ENCODE measurements at regions not wholly inside any gene's neighbourhood (a gene's known extent, or its start where the extent isn't known, plus 50 kb on each side); places are given as distances from the start of the nearest gene placed in this dataset.
"Not testable (repeated sequence)": the region's sequence is repeated elsewhere in the genome, so short reads cannot be mapped to it uniquely, and the experiment has no call there.

GRCh38 chr7:16265863-16266458 lies 155.4 kb downstream of the CRPPA start:
- no peak for DNase-seq (ENCODE audit: low read depth)

- DNase-seq (ENCODE audit: low read depth) = no peak
Measured at GRCh38 chr7:16264823-16265804, 156.2 kb downstream of the CRPPA start.

GRCh38 chr7:16264036-16264819 lies 157.1 kb downstream of the CRPPA start:
- DNase-seq (ENCODE audit: low read depth) = no peak

- not testable (repeated sequence) for DNase-seq (ENCODE audit: low read depth)
Measured at GRCh38 chr7:16263377-16263776, 158.0 kb downstream of the CRPPA start.

GRCh38 chr7:16261654-16262053 lies 159.7 kb downstream of the CRPPA start:
- DNase-seq (ENCODE audit: low read depth) = no peak

GRCh38 chr7:16261100-16261499 lies 160.2 kb downstream of the CRPPA start:
- DNase-seq (ENCODE audit: low read depth) = no peak

GRCh38 chr7:16260236-16260728 lies 161.1 kb downstream of the CRPPA start:
- DNase-seq (ENCODE audit: low read depth) = no peak

- not testable (repeated sequence) for DNase-seq (ENCODE audit: low read depth)
Measured at GRCh38 chr7:16256419-16256818, 164.9 kb downstream of the CRPPA start.

GRCh38 chr7:16255952-16256351 lies 165.4 kb downstream of the CRPPA start:
- DNase-seq (ENCODE audit: low read depth) = not testable (repeated sequence)

- DNase-seq (ENCODE audit: low read depth) = not testable (repeated sequence)
Measured at GRCh38 chr7:16250655-16251054, 170.7 kb downstream of the CRPPA start.

- DNase-seq (ENCODE audit: low read depth) = not testable (repeated sequence)
Measured at GRCh38 chr7:16249204-16249603, 172.1 kb downstream of the CRPPA start.

- not testable (repeated sequence) for DNase-seq (ENCODE audit: low read depth)
Measured at GRCh38 chr7:16248556-16248955, 172.8 kb downstream of the CRPPA start.

- DNase-seq (ENCODE audit: low read depth) = no peak
Measured at GRCh38 chr7:16244469-16244868, 176.9 kb downstream of the CRPPA start.

- DNase-seq (ENCODE audit: low read depth) = no peak
Measured at GRCh38 chr7:16242920-16243319, 178.4 kb downstream of the CRPPA start.

GRCh38 chr7:16241017-16241416 lies 180.3 kb downstream of the CRPPA start:
- no peak for DNase-seq (ENCODE audit: low read depth)

- no peak for DNase-seq (ENCODE audit: low read depth)
Measured at GRCh38 chr7:16236381-16236780, 185.0 kb downstream of the CRPPA start.

GRCh38 chr7:16235147-16236114 lies 185.9 kb downstream of the CRPPA start:
- no peak for DNase-seq (ENCODE audit: low read depth)

GRCh38 chr7:16234493-16235146 lies 186.7 kb downstream of the CRPPA start:
- DNase-seq (ENCODE audit: low read depth) = no peak

- DNase-seq (ENCODE audit: low read depth) = no peak
Measured at GRCh38 chr7:16233517-16233916, 187.8 kb downstream of the CRPPA start.

- no peak for DNase-seq (ENCODE audit: low read depth)
Measured at GRCh38 chr7:16232273-16232672, 189.1 kb downstream of the CRPPA start.
